HG02884 (cell line): ENCODE measurements at regions not wholly inside any gene's neighbourhood (a gene's known extent, or its start where the extent isn't known, plus 50 kb on each side); places are given as distances from the start of the nearest gene placed in this dataset.

ENCODE experiments used
- ATAC-seq: cut with Tn5 transposase; IDR thresholded peaks from one replicate; pipeline ENCODE4 v1.9.1; 2021; ENCODE audit warnings: mild to moderate bottlenecking, moderate library complexity; ENCODE audit not compliant: unreplicated experiment

- ATAC-seq = no peak
Measured at GRCh38 chr10:31140716-31141115, 109.1 kb upstream of the ZNF438 start.

GRCh38 chr10:31142026-31142425, 110.4 kb upstream of the ZNF438 start:
- ATAC-seq = no peak

DNA sequence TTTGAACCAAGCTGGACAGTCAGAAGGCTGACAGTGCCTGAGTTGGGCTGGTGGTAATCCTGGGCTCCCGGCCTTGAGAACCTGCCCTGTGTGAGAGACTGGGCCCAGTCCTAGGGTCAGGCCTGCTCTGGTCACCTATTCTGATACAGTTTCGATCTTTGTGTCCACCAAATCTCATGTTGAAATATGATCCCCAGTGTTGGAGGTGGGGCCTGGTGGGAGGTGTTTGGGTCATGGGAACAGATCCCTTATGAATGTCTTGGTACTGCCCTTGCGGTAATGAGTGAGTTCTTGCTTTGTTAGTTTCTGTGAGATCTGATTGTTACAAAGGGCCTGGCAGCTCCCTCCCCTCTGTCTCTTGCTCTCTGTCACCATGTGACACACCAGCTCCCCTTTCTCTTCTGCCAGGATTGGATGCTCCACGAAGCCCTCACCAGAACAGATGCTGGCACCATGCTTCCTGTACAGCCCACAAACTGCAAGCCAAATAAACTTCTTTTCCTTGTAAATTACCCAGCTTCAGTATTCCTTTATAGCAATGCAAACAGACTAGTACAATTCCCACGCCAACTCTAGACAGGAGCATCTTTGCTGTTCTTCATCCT, 111.8 kb upstream of the ZNF438 start:
- ATAC-seq = no peak

GRCh38 chr10:31145986-31146385, 114.3 kb upstream of the ZNF438 start:
- no peak for ATAC-seq

DNA sequence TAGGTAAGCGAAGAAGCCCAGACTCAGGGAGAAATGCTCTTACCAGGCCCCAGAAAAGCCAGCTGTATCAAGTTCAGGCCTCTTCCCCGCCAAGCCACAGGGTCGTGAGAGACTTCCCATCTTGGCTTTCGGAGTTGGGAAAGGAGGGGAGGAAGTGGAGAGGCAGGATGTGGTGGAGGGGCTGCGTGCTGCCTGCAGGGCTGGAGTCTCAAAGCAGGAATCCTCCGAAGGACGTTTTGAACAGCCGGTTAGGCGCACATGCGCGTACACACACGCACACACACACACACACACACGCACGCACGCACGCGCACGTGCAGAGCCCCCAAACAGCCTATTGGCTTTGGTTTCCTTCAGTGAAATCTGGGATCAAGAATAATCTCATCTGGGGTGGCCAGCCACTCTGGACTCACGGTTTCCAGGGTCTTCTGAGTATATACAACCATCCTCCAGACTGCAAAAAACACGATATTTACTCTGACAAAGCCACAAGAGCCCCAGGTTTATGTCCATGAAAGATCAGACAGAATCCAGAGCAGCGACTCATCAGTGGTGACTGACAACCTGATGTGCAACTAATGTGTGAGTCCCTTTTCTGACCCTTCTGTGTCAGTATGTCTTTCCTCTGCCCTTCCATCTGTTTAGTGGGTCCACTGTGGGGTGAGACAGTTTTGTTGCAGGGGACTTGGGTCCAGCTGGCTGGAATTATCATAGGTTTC, 115.0 kb upstream of the ZNF438 start:
- ATAC-seq = no peak

- no peak for ATAC-seq
Measured at GRCh38 chr10:31147210-31147608, 115.5 kb upstream of the ZNF438 start.

GRCh38 chr10:31148951-31149350, 117.3 kb upstream of the ZNF438 start:
- no peak for ATAC-seq

DNA sequence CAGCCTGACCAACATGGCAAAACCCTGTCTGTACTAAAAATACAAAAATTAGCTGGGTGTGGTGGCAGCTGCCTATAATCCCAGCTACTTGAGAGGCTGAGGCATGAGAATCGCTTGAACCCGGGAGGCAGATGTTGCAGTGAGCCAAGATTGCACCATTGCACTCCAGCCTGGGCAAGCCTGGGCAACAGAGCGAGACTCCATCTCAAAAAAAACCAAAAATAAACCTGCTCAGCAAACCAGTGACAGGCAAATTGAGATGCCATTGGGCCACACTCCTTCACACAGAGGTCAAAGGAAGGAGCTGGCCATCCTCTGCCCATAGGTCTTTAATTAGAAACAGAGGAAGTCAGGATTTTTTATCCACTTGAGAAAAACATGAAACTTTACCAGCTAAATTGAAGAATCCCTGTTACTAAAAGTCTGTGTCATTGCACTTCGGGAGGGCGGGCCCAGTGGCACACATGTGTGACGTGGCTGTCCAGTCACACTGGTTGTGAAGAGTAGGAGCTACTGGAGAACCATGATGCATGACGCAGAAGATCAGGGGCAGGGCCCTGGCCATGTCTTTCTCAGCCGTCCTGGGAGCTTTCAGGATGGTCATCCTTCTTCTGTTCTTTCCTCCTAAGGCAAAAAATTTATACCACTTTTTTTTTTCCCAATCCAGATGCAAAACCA, 118.3 kb upstream of the ZNF438 start:
- no peak for ATAC-seq

DNA sequence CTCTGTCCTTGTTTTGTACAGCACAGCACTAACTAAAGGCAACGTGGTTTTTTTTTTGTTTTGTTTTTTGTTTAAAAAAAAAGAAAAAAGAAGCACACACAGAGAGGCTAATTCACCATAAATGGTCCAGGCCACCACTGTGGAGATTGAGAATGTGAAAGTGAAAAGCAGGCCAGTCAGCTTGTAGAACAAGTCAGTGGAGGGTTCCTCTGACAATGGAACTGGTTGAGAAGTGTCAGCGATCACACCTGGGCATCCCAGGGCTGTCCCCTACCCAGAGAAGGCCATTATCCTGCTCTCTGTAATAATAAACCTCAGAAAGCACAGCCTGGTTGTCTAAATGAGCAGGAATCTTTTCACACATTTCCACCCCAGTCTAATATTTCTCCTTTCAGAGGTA, 119.6 kb upstream of the ZNF438 start:
- ATAC-seq = no peak

DNA sequence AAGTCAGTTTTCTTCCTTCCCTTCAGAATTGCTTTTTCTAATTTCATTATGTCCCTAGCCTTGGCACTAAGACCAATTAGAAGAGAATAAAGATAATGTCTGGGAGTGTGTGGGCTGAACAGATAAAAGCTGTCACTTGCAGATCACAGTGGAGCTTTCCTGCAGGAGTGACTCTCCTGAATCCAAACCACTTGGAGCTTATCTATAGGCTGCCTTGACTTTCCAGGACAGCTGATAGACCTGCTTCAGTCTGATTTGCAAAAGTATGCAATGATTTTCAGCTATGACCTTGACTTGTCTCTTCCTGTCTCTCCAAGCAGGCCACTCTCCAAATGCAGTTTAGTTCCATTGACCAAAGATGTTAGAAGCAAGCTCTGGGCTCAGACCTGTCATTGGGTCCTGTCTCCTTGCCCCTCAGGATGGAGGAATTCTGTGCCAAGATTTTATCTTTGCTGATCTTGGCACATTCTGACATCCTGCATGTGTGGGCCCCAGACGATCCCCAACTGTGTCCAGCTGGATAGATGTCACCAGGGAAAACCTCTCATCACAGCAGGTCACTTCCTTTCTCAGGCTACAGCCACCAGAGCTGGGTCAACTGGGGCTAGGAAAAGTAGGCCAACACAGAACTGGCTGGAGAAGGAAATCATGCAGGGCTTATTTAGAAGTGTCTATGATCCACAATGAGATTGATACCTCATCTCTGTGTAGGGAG, 120.9 kb upstream of the ZNF438 start:
- no peak for ATAC-seq

DNA sequence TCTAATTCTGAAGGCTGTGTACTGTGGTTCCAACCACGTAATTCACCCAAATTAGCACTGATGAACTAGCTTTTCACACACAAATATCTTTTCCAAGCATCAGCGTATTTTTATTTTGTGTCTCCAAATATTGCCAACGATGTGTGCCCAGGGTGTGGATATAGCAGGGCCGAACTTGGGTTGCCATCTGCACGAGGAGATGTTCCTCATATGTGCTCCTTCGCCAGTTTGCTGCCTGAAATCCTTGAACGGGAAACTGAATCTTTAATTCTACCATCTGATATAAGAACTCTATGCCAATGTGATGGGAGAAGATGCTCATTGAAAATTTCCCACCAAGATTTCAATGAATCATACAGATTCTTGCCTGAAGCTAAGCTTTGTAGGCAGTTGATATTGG, 121.5 kb upstream of the ZNF438 start:
- ATAC-seq = no peak

DNA sequence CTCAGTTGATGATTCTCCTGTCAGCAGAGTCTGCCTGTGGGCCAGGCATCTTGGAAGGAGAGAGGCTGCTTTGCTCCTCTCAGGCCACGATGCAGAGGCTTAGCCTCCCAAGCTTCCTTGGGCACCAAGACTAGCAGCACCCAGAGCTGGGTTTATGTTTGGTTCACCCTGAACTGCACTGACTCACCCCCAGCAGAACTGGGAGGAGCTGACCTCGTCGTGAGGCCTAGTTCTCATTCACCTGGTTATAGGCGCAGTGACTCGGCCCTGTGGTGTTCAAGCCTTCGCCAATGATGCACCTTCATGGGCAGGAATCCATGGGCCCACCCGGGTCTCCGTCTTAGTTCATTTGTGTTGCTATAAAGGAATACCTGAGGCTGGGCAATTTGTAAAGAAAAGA, 122.0 kb upstream of the ZNF438 start:
- ATAC-seq = no peak

- no peak for ATAC-seq
Measured at GRCh38 chr10:31154996-31155395, 123.3 kb upstream of the ZNF438 start.

GRCh38 chr10:31157123-31158010, 125.7 kb upstream of the ZNF438 start:
- ATAC-seq = no peak

- no peak for ATAC-seq
Measured at GRCh38 chr10:31158011-31158658, 126.5 kb upstream of the ZNF438 start.

DNA sequence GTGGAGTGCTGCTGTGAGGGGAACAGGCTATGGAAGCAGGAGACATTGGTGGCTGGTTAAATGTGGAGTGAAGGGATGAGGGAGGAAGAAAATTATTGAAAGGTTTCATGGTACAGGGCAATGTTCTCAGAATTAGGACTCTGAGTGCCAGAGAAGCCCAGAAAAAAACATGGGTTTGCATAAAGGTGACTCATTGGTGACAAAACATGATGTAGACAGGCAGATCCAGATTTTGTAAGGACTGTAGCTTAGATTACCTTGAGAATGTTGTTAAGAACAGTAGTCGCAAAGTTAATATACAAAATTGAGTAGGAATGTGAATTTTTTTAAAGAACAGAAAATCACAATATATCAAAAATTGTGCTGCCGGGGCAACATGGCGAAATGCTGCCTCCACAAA, 134.9 kb upstream of the ZNF438 start:
- ATAC-seq = no peak

DNA sequence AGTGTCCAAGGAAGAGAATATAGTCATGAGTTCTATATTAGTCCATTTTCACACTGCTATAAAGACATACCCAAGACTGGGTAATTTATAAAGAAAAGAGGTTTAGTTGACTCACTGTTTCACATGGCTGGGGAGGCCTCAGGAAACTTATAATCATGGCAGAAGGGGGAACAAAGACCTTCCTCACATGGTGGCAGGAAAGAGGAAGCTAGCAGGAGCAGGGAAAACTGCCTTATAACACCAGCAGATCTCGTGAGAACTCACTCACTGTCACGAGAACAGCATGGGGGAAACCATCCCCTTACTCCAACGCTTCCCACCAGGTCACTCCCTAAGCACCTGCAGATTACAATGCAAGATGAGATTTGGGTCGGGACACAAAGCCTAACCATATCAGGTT, 139.0 kb upstream of the ZNF438 start:
- ATAC-seq = no peak

- no peak for ATAC-seq
Measured at GRCh38 chr10:31171402-31172083, 139.9 kb upstream of the ZNF438 start.

- no peak for ATAC-seq
Measured at GRCh38 chr10:31172925-31173324, 141.3 kb upstream of the ZNF438 start.

DNA sequence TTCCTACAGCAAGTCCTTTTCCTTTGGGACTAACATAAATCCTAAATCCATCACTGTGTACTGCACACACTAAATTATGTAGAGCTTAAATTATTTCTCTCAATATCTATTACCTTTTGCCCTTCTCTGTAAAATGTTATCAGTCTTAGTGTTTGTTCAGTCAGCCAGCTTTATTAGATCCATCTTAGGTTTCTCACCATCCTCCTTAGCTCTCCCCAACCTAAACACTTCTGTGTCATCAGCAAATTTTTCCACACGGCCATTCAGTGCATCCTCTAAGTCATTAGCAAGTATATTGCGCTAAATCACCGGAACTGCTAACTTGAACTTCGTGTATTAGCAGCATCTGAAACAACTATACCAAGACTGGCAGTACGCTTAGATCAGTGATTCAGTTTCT, 142.1 kb upstream of the ZNF438 start:
- no peak for ATAC-seq
